HG02870 (cell line): ENCODE measurements at regions not wholly inside any gene's neighbourhood (a gene's known extent, or its start where the extent isn't known, plus 50 kb on each side); places are given as distances from the start of the nearest gene placed in this dataset.

Source experiments
- ATAC-seq: cut with Tn5 transposase; IDR thresholded peaks from one replicate; pipeline ENCODE4 v1.9.1; 2021; ENCODE audit warnings: mild to moderate bottlenecking, moderate library complexity; ENCODE audit not compliant: unreplicated experiment

DNA sequence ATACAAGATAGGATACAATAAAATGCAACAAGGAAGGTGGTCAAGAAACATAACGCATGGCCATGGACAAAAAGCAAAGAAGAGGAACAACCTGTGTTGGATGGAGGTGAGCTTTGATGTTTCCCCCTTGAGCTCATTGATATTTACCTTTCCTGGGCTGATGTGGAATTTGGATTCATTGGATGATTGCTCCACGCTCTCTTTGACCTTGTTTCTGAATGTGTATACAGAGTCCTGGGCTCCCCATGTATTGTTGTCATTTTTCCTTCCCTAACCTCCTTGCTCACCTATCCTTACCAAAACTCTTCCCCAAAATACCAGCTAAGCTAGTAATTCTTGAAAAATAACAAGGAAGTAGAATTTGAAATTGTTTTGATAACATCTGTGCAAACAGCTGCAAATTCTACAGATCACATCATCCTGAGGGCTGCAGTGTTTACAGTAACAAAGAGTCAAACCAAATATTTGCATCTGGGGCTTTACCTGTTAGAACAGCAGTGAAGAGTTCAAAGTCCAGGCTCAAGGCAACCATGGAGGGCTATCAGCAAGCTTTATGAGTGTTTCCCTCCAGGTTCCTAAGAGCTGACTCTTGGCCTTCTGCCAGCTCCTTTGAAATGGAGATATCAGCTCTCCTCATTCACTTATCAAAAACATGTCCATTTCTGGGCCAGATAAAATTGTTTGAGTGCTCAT lies 214.3 kb upstream of the MARCKS start:
- ATAC-seq, result peak; percentile 87

DNA sequence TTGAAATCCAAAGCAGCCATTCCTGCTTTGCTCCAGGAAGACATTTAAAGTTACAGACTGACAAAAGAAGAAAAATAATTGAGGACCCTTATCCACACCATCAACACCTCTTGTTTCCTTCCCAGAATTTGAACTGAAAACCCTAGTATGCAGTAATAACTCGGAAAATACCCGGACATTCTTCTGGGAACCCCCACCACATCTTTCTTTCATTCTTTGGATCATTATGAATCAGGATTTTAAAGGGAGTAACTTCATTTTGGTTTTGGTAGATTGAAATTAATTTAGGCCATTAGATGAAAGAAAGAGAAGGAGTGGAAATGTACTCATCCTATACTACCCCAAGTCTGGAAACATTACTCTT lies 213.8 kb upstream of the MARCKS start:
- no peak for ATAC-seq

DNA sequence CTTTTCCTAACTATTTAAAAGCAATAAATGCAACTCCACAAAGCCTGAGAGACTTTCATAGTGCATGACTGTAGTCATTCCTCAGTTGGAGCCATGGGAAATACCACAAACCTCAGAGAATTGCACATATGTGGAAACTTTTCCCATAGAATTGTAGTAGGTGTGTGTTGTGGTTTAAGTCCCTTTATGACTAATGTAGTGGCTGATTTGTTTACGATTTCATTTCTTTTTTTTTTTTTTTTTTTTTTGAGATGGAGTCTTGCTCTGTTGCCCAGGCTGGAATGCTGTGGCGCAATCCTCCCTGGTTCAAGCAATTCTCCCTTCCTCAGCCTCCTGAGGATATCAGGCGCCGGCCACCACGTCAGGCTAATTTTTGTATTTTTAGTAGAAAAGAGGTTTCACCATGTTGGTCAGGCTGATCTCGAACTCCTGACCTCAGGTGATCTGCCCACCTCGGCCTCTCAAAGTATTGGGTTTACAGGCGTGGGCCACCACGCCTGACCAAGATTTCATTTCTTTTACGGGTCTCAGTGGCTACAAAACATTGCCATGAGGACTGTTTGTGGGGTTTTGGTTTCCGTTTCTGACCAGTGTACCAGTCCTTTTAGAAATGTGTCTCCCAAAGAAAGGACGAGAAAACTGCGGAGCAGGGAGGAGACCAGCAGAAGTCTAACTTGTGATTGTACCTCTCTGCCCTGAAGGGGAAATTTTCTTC lies 212.1 kb upstream of the MARCKS start:
- ATAC-seq, result no peak

GRCh38 chr6:113645576-113645970 lies 211.6 kb upstream of the MARCKS start:
- no peak for ATAC-seq

GRCh38 chr6:113645986-113646385 lies 211.2 kb upstream of the MARCKS start:
- no peak for ATAC-seq

- ATAC-seq, result no peak
Observed at GRCh38 chr6:113646701-113647100, 210.4 kb upstream of the MARCKS start.

DNA sequence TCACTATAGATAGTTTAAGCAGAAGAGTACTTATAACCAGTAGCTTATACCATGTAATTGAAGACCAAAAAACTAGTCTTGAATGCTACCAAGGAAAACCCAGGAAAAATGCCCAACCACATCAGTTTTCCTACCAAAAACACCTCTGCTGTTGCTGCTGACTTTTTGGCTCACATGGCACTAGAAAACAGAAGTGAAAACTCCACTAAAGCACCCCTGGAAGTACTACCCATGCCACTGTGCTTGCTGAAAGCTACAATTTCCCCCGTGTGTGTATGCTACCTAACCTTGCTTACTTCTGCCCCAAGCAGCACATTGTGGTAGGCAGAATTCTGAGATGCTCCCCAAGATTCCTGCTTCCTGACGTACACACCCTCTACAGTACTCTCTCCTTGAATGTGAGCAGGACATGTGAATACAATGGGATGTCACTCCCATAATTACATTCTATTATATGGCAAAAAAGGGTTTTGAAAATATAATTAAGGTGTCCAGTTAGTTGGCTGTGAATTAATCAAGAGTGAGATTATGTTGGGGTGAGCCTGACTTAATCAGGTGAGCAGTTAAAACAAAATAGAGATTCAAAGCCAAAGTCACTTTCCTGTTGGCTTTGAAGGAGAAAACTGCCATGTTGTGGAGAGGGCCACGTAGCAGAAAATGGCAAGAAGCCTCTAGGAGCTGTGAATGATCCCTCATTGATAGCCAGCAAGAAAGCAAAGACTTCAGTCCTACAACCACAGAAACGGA lies 209.8 kb upstream of the MARCKS start:
- ATAC-seq, result no peak

GRCh38 chr6:113648698-113649097 lies 208.4 kb upstream of the MARCKS start:
- ATAC-seq, result no peak

- no peak for ATAC-seq
Observed at GRCh38 chr6:113649276-113649675, 207.9 kb upstream of the MARCKS start.

DNA sequence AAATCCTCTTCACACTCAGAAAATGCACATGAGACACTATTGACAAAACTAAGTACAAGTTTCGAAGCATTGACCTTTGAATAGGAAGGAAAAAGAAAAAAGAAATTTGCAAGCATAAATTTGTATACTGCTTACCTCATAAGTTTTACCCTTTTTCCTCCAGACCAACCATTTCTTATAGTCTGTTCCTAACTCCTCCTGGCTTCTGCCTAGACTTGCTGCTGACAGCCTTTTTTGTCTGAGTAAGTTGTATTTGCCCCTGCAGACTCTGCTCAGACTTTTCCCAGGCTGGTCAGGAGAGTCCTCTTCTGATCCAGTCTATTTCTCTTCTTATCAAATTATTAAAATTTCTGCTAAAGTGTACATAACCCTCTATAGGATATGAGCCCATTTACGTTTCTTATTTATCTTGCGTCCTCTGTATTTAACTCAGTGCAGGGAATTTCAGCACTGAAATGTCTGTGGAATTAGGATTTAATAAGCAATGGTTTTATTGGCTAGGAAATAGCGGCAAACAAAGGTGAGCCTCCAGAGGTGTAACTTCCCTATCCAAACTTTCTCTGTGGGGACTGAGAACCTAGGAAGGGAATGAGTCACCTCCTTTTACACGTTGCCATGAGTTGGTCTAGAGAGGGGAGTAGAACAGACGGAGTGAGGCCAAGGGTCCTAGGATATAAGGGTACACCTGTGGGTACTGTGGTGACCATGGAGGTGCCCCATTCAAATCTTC lies 207.1 kb upstream of the MARCKS start:
- ATAC-seq, result peak; percentile 2

DNA sequence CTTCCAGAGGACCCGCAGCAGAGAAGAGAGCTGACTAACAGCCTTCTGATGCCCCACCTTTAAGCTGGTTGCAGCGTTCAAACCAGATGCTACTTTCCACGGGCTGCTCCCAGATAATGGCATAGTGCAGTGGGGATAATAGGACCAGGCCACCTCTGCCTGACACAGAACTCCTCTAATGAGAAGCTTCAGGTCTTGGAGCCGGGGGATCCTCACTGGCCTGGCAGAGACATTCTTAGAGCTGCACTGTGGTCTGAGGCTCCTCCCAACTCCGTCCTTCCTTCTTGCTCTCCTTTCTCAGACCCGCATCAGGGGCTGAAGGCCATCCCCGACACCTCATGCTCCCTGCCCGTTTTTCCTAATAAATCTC lies 206.6 kb upstream of the MARCKS start:
- ATAC-seq, result peak; percentile 36

- ATAC-seq, result no peak
Observed at GRCh38 chr6:113651120-113651519, 206.0 kb upstream of the MARCKS start.

DNA sequence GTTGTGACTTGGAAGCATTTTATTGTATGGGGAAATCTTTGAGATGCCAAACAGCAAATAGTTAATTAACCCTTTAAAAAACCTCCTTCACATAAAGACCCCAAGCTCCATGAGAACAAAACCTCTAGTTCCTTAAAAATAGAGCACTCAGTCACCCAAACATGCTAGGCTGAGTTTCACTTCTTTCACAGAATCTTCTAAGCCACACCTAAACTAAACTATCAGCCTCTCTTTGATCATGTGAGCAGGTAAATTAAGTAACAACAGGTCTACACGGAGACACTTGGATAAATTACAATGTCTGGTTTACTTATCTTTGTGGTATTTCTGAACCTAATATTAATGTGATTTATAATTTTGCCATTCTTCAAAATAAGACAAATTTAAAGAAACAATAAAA lies 205.2 kb upstream of the MARCKS start:
- no peak for ATAC-seq

- ATAC-seq, result no peak
Observed at GRCh38 chr6:113653275-113653674, 203.9 kb upstream of the MARCKS start.

GRCh38 chr6:113654396-113654795 lies 202.7 kb upstream of the MARCKS start:
- no peak for ATAC-seq

DNA sequence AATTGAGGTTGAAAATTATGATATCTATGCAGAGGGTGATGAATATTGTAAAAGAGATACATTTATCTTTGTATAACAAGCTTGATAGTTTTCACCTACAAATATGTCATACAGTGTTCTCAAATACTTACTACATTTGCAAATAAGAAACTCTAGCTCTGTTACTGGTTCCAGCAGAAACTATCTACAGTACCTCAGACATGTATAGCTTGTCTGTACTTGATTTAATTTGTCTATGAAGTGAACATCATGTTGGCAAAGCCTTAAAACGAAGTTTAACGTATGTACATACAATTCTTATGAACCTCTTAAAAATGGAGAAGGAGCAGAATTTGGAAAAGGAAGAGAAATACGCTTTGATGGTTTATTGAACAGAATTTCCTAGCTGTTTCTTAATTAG lies 201.4 kb upstream of the MARCKS start:
- ATAC-seq, result no peak

DNA sequence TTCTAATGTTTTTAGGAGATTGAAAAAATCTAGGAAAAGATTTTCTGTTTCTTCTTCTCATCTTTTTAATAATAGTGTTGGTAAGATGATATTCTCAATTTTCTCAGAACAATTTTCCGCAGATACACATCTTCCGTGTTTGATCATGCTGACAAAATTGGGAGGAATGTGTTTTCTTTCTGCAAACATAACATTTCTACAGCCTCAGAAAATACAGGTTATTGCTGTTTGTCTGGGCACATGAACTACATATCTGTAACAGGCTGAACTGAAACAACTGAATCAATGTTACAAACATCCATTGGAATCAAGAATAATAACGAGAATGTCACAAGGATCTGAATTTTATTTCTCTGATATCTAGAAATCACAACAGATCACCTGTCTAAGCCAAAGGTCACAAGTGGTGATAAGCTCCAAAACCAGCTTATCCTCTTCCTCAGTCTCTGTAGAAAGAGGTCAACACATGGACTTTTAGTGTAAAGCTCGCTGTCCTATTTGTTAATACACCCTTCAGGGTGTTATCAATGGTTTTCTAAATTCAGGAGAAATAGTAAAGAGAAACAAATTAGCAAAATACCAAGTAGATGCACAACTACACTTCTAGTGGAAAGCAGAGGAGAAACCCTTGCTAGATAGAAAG lies 197.3 kb upstream of the MARCKS start:
- no peak for ATAC-seq

- no peak for ATAC-seq
Observed at GRCh38 chr6:113660819-113661218, 196.3 kb upstream of the MARCKS start.

DNA sequence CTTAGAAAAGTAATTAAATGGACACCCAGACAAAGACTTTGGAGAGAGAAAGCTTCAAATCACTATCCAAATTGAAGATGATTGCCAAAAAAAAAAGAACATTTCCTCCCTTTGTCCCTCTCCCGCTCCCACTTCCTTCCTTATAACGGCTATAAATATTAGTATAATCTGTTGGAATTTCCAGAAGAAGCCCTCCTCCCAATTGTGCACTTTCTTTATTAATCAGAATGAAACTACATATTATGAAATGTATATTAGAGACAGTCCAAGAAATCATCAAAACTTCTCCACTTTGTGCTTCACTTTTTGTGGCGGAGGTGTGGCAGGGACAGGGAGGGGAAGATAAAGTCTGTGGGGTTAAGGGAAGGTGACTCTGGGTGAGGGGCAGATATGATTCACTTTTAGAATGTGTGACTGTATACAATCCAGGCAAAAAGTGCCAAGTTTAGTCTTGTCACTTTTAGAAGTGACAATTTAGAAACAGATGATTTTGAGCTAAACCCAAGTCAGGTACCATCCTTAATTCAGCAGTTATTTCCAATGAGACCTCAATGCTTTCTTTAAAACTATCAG lies 195.0 kb upstream of the MARCKS start:
- no peak for ATAC-seq

- peak; percentile 76 for ATAC-seq
Observed at GRCh38 chr6:113662688-113663333, 194.3 kb upstream of the MARCKS start.
